ENCODE measurements at regions not wholly inside any gene's neighbourhood (a gene's known extent, or its start where the extent isn't known, plus 50 kb on each side); places are given as distances from the start of the nearest gene placed in this dataset.

GRCh38 chr13:22837980-22838647 is 342.7 kb upstream of the SGCG start:
- TF ChIP-seq EZH2 (IDR thresholded peaks at IDR 0.05; ENCODE audit: low read length, unreplicated experiment) (no peak), CTCF (conservative IDR thresholded peaks at IDR 0.05; ENCODE audit: low read depth, low read length) (no peak)
